H1 (cell line): ENCODE measurements at regions not wholly inside any gene's neighbourhood (a gene's known extent, or its start where the extent isn't known, plus 50 kb on each side); places are given as distances from the start of the nearest gene placed in this dataset.

ENCODE experiments used
- ATF2 ChIP-seq: IDR thresholded peaks from 2 replicates; pipeline ENCODE4 v1.6.1; 2012; ENCODE audit warnings: low read length, inconsistent platforms
- BRCA1 ChIP-seq: IDR thresholded peaks from 2 replicates; pipeline ENCODE4 v1.6.1; 2012; ENCODE audit warnings: low read depth, low read length, improper control_type of control experiment
- CHD1 ChIP-seq: IDR thresholded peaks from 2 replicates; pipeline ENCODE4 v1.6.1; 2012; ENCODE audit warnings: low read depth, low read length, improper control_type of control experiment
- CTCF ChIP-seq, 3 experiments: IDR thresholded peaks; 1 replicate in 2 of 3; 2 replicates in 1 of 3; pipeline versions ENCODE4 v1.5.1 to v1.6.1; 2011; ENCODE audit warnings: low read length in 3 of 3, mild to moderate bottlenecking in 3 of 3, inconsistent platforms in 2 of 3, low read depth in 1 of 3, moderate library complexity in 1 of 3; ENCODE audit not compliant: insufficient read depth in 1 of 3; ENCODE audit errors: control extremely low read depth in 1 of 3
- EP300 ChIP-seq, 2 experiments: IDR thresholded peaks; 1 replicate in 1 of 2; 2 replicates in 1 of 2; pipeline ENCODE4 v1.6.1; 2011 to 2012; ENCODE audit warnings: low read depth in 2 of 2, low read length in 2 of 2, mild to moderate bottlenecking in 2 of 2, borderline replicate concordance in 1 of 2, inconsistent platforms in 1 of 2, moderate library complexity in 1 of 2
- EZH2 ChIP-seq: fragments of 200-600 bp; sonication (generic); IDR thresholded peaks from 2 replicates; pipeline ENCODE4 v1.7.1; 2012; ENCODE audit warnings: low read depth, mild to moderate bottlenecking, moderate library complexity, low read length, inconsistent platforms; ENCODE audit not compliant: severe bottlenecking
- GTF2F1 ChIP-seq: IDR thresholded peaks from 2 replicates; pipeline ENCODE4 v1.6.1; 2012; ENCODE audit warnings: low read depth, low read length, improper control_type of control experiment, borderline replicate concordance
- JUND ChIP-seq: IDR thresholded peaks from 2 replicates; pipeline ENCODE4 v1.6.1; 2011; ENCODE audit warnings: mild to moderate bottlenecking, improper control_type of control experiment, low read length
- MAX ChIP-seq: IDR thresholded peaks from 2 replicates; pipeline ENCODE4 v1.6.1; 2012; ENCODE audit warnings: inconsistent platforms
- NRF1 ChIP-seq: IDR thresholded peaks from 2 replicates; pipeline ENCODE4 v1.6.1; 2011; ENCODE audit warnings: mild to moderate bottlenecking, low read depth, low read length, improper control_type of control experiment
- POLR2A ChIP-seq, 2 experiments: IDR thresholded peaks; 1 replicate in 1 of 2; 2 replicates in 1 of 2; pipeline ENCODE4 v1.6.1; 2011; ENCODE audit warnings: low read depth in 2 of 2, low read length in 2 of 2, mild to moderate bottlenecking in 2 of 2; ENCODE audit errors: control extremely low read depth in 1 of 2
- POU5F1 ChIP-seq: IDR thresholded peaks from 2 replicates; pipeline ENCODE4 v1.6.1; 2011; ENCODE audit warnings: low read depth, mild to moderate bottlenecking, low read length, moderate library complexity
- SIN3A ChIP-seq, 2 experiments: IDR thresholded peaks in 1 of 2; conservative IDR thresholded peaks in 1 of 2; 2 replicates each; pipeline ENCODE4 v1.6.1; 2011 to 2012; ENCODE audit warnings: low read length in 2 of 2, improper control_type of control experiment in 1 of 2, low read depth in 1 of 2, mild to moderate bottlenecking in 1 of 2

- TF ChIP-seq CTCF (IDR thresholded peaks at IDR 0.05; ENCODE audit: control extremely low read depth in 1 of 3, insufficient read depth in 1 of 3, low read depth in 1 of 3, low read length in 3 of 3) (peak; percentile 68 to 85 (median 75)), JUND (no peak), GTF2F1 (no peak), POLR2A (IDR thresholded peaks at IDR 0.05; ENCODE audit: control extremely low read depth in 1 of 2, low read depth in 2 of 2, low read length in 2 of 2) (no peak), MAX (no peak), POU5F1 (no peak), CHD1 (no peak), NRF1 (no peak), EZH2 (no peak), ATF2 (no peak), BRCA1 (no peak), SIN3A (conservative IDR thresholded peaks at IDR 0.05 in 1 of 2, IDR thresholded peaks at IDR 0.05 in 1 of 2; ENCODE audit: low read depth in 1 of 2, low read length in 2 of 2) (no peak), EP300 (IDR thresholded peaks at IDR 0.05; ENCODE audit: borderline replicate concordance in 1 of 2, low read depth in 2 of 2, low read length in 2 of 2) (no peak)
Measured at GRCh38 chr6:113306552-113307145, 550.5 kb upstream of the MARCKS start.
